ENCODE measurements at regions not wholly inside any gene's neighbourhood (a gene's known extent, or its start where the extent isn't known, plus 50 kb on each side); places are given as distances from the start of the nearest gene placed in this dataset.

- H3K4me1 Mint-ChIP-seq, result peaks cover 6% of the 10 kb centered on the region
- H3K36me3 Mint-ChIP-seq (ENCODE audit: low read depth), result no peaks in the 10 kb centered on the region
- H3K4me3 Mint-ChIP-seq, result no peak overlapping the region
- H3K27ac Mint-ChIP-seq (ENCODE audit: unreplicated experiment), result no peak overlapping the region
- DNase-seq (ENCODE audit: low read depth, low spot score), result no peak
- H3K9me3 Mint-ChIP-seq, result no peaks in the 10 kb centered on the region
- H3K27me3 Mint-ChIP-seq (ENCODE audit: low read depth), result no peaks in the 10 kb centered on the region
- TF ChIP-seq CTCF (conservative IDR thresholded peaks at IDR 0.05), result no peak
Observed at GRCh38 chr2:122639711-122640110, 884.3 kb downstream of the TSN start.

- no peak for DNase-seq (ENCODE audit: low read depth, low spot score)
- no peaks in the 10 kb centered on the region for H3K4me1 Mint-ChIP-seq
- no peaks in the 10 kb centered on the region for H3K27me3 Mint-ChIP-seq (ENCODE audit: low read depth)
- TF ChIP-seq CTCF (conservative IDR thresholded peaks at IDR 0.05), result no peak
- no peak overlapping the region for H3K4me3 Mint-ChIP-seq
- no peaks in the 10 kb centered on the region for H3K9me3 Mint-ChIP-seq
- H3K27ac Mint-ChIP-seq (ENCODE audit: unreplicated experiment), result no peak overlapping the region
- no peaks in the 10 kb centered on the region for H3K36me3 Mint-ChIP-seq (ENCODE audit: low read depth)
Observed at GRCh38 chr2:122643725-122644329, 888.4 kb downstream of the TSN start.

- H3K27ac Mint-ChIP-seq (ENCODE audit: unreplicated experiment), result no peak overlapping the region
- H3K27me3 Mint-ChIP-seq (ENCODE audit: low read depth), result no peaks in the 10 kb centered on the region
- no peak for DNase-seq (ENCODE audit: low read depth, low spot score)
- no peaks in the 10 kb centered on the region for H3K4me1 Mint-ChIP-seq
- TF ChIP-seq CTCF (conservative IDR thresholded peaks at IDR 0.05), result no peak
- no peak overlapping the region for H3K4me3 Mint-ChIP-seq
- peaks cover 2% of the 10 kb centered on the region for H3K9me3 Mint-ChIP-seq
- H3K36me3 Mint-ChIP-seq (ENCODE audit: low read depth), result no peaks in the 10 kb centered on the region
Observed at GRCh38 chr2:122651236-122651635, 895.8 kb downstream of the TSN start.

- no peak for DNase-seq (ENCODE audit: low read depth, low spot score)
- no peak overlapping the region for H3K27ac Mint-ChIP-seq (ENCODE audit: unreplicated experiment)
- H3K4me3 Mint-ChIP-seq, result no peak overlapping the region
- no peaks in the 10 kb centered on the region for H3K36me3 Mint-ChIP-seq (ENCODE audit: low read depth)
- no peak for TF ChIP-seq CTCF (conservative IDR thresholded peaks at IDR 0.05)
- H3K9me3 Mint-ChIP-seq, result peaks cover 2% of the 10 kb centered on the region
- no peaks in the 10 kb centered on the region for H3K4me1 Mint-ChIP-seq
- no peaks in the 10 kb centered on the region for H3K27me3 Mint-ChIP-seq (ENCODE audit: low read depth)
Observed at GRCh38 chr2:122651780-122652179, 896.3 kb downstream of the TSN start.

- peaks cover 2% of the 10 kb centered on the region for H3K9me3 Mint-ChIP-seq
- no peaks in the 10 kb centered on the region for H3K27me3 Mint-ChIP-seq (ENCODE audit: low read depth)
- no peak for DNase-seq (ENCODE audit: low read depth, low spot score)
- H3K27ac Mint-ChIP-seq (ENCODE audit: unreplicated experiment), result no peak overlapping the region
- H3K4me3 Mint-ChIP-seq, result no peak overlapping the region
- TF ChIP-seq CTCF (conservative IDR thresholded peaks at IDR 0.05), result no peak
- no peaks in the 10 kb centered on the region for H3K36me3 Mint-ChIP-seq (ENCODE audit: low read depth)
- H3K4me1 Mint-ChIP-seq, result no peaks in the 10 kb centered on the region
Observed at GRCh38 chr2:122652670-122653069, 897.2 kb downstream of the TSN start.

Data from neural crest cell (in vitro differentiated cells).